SH-SY5Y (cell line): ENCODE measurements at regions not wholly inside any gene's neighbourhood (a gene's known extent, or its start where the extent isn't known, plus 50 kb on each side); places are given as distances from the start of the nearest gene placed in this dataset.

Experiments used
- GATA2 ChIP-seq: IDR thresholded peaks from 2 replicates; pipeline ENCODE4 v1.6.1; 2011; ENCODE audit warnings: mild to moderate bottlenecking, low read depth, low read length
- GATA3 ChIP-seq: IDR thresholded peaks from 2 replicates; pipeline ENCODE4 v1.6.1; 2011; ENCODE audit warnings: low read depth, mild to moderate bottlenecking, low read length, moderate library complexity

- TF ChIP-seq GATA3 (no peak), GATA2 (no peak)
Measured at GRCh38 chr10:111439034-111439842, 362.4 kb downstream of the ADRA2A start.
